Stimulated activated naive CD8-positive, alpha-beta T cell treated with anti-CD3 and anti-CD28 coated beads, Interleukin-15, Interleukin-2, amounts not matched to agents 100 ng/mL and 50 ng/mL, for 24 hours (primary cell): ENCODE measurements at regions not wholly inside any gene's neighbourhood (a gene's known extent, or its start where the extent isn't known, plus 50 kb on each side); places are given as distances from the start of the nearest gene placed in this dataset.
"Not testable (repeated sequence)": the region's sequence is repeated elsewhere in the genome, so short reads cannot be mapped to it uniquely, and the experiment has no call there.

Source experiments
- H3K27ac Mint-ChIP-seq: one replicate; pipeline ENCODE4 v1.8.0; 2021; ENCODE audit warnings: mild to moderate bottlenecking, mixed read lengths
- H3K27me3 Mint-ChIP-seq: one replicate; pipeline ENCODE4 v1.8.0; 2021; ENCODE audit warnings: mixed read lengths
- H3K36me3 Mint-ChIP-seq: one replicate; pipeline ENCODE4 v1.8.0; 2021; ENCODE audit warnings: low read depth, mixed read lengths
- H3K4me1 Mint-ChIP-seq: one replicate; pipeline ENCODE4 v1.8.0; 2021; ENCODE audit warnings: low read depth, mixed read lengths
- H3K4me3 Mint-ChIP-seq: one replicate; pipeline ENCODE4 v1.8.0; 2021; ENCODE audit warnings: mild to moderate bottlenecking, mixed read lengths
- H3K9me3 Mint-ChIP-seq: one replicate; pipeline ENCODE4 v1.8.0; 2021; ENCODE audit warnings: mixed read lengths

GRCh38 chr5:57429513-57430120 is 53.0 kb downstream of the ACTBL2 start:
- Mint-ChIP-seq H3K36me3 (no peaks in the 10 kb centered on the region), H3K4me1 (no peaks in the 10 kb centered on the region), H3K27ac (no peak overlapping the region), H3K4me3 (no peak overlapping the region), H3K9me3 (no peaks in the 10 kb centered on the region), H3K27me3 (no peaks in the 10 kb centered on the region)

GRCh38 chr5:57429021-57429420 is 53.6 kb downstream of the ACTBL2 start:
- H3K27me3 Mint-ChIP-seq, H3K4me1 Mint-ChIP-seq, H3K4me3 Mint-ChIP-seq, H3K9me3 Mint-ChIP-seq, H3K27ac Mint-ChIP-seq, H3K36me3 Mint-ChIP-seq: not testable (repeated sequence)

GRCh38 chr5:57422993-57423392 is 59.6 kb downstream of the ACTBL2 start:
- H3K4me1 Mint-ChIP-seq, result no peaks in the 10 kb centered on the region
- H3K4me3 Mint-ChIP-seq, result no peak overlapping the region
- H3K27me3 Mint-ChIP-seq, result no peaks in the 10 kb centered on the region
- no peaks in the 10 kb centered on the region for H3K9me3 Mint-ChIP-seq
- H3K36me3 Mint-ChIP-seq, result no peaks in the 10 kb centered on the region
- no peak overlapping the region for H3K27ac Mint-ChIP-seq

GRCh38 chr5:57422341-57422740 is 60.3 kb downstream of the ACTBL2 start:
- no peaks in the 10 kb centered on the region for H3K4me1 Mint-ChIP-seq
- no peaks in the 10 kb centered on the region for H3K27me3 Mint-ChIP-seq
- no peaks in the 10 kb centered on the region for H3K9me3 Mint-ChIP-seq
- H3K36me3 Mint-ChIP-seq, result no peaks in the 10 kb centered on the region
- no peak overlapping the region for H3K27ac Mint-ChIP-seq
- no peak overlapping the region for H3K4me3 Mint-ChIP-seq

- no peak overlapping the region for H3K4me3 Mint-ChIP-seq
- no peak overlapping the region for H3K27ac Mint-ChIP-seq
- H3K9me3 Mint-ChIP-seq, result no peaks in the 10 kb centered on the region
- H3K27me3 Mint-ChIP-seq, result no peaks in the 10 kb centered on the region
- H3K4me1 Mint-ChIP-seq, result no peaks in the 10 kb centered on the region
- H3K36me3 Mint-ChIP-seq, result no peaks in the 10 kb centered on the region
Observed at GRCh38 chr5:57420801-57421200, 61.8 kb downstream of the ACTBL2 start.

- no peak overlapping the region for H3K4me3 Mint-ChIP-seq
- H3K9me3 Mint-ChIP-seq, result no peaks in the 10 kb centered on the region
- H3K27me3 Mint-ChIP-seq, result no peaks in the 10 kb centered on the region
- no peak overlapping the region for H3K27ac Mint-ChIP-seq
- no peaks in the 10 kb centered on the region for H3K36me3 Mint-ChIP-seq
- no peaks in the 10 kb centered on the region for H3K4me1 Mint-ChIP-seq
Observed at GRCh38 chr5:57417971-57418370, 64.6 kb downstream of the ACTBL2 start.

- no peaks in the 10 kb centered on the region for H3K4me1 Mint-ChIP-seq
Observed at GRCh38 chr5:57417320-57417719, 65.3 kb downstream of the ACTBL2 start.

GRCh38 chr5:57416278-57416994 is 66.2 kb downstream of the ACTBL2 start:
- Mint-ChIP-seq H3K4me3 (no peak overlapping the region), H3K27me3 (no peaks in the 10 kb centered on the region), H3K27ac (no peak overlapping the region), H3K36me3 (no peaks in the 10 kb centered on the region), H3K4me1 (no peaks in the 10 kb centered on the region), H3K9me3 (no peaks in the 10 kb centered on the region)

More at GRCh38 chr5:57417320-57417719, 65.3 kb downstream of the ACTBL2 start:
- no peaks in the 10 kb centered on the region for H3K36me3 Mint-ChIP-seq
- no peak overlapping the region for H3K27ac Mint-ChIP-seq
- no peaks in the 10 kb centered on the region for H3K9me3 Mint-ChIP-seq
- no peaks in the 10 kb centered on the region for H3K27me3 Mint-ChIP-seq
- H3K4me3 Mint-ChIP-seq, result no peak overlapping the region

- H3K9me3 Mint-ChIP-seq, result no peaks in the 10 kb centered on the region
- no peaks in the 10 kb centered on the region for H3K4me1 Mint-ChIP-seq
- no peaks in the 10 kb centered on the region for H3K36me3 Mint-ChIP-seq
Observed at GRCh38 chr5:57414857-57415256, 67.8 kb downstream of the ACTBL2 start.

GRCh38 chr5:57414191-57414590 is 68.4 kb downstream of the ACTBL2 start:
- Mint-ChIP-seq H3K27me3 (no peaks in the 10 kb centered on the region), H3K4me3 (no peak overlapping the region), H3K4me1 (no peaks in the 10 kb centered on the region), H3K9me3 (no peaks in the 10 kb centered on the region), H3K36me3 (no peaks in the 10 kb centered on the region), H3K27ac (no peak overlapping the region)

More at GRCh38 chr5:57414857-57415256, 67.8 kb downstream of the ACTBL2 start:
- no peak overlapping the region for H3K4me3 Mint-ChIP-seq
- H3K27ac Mint-ChIP-seq, result no peak overlapping the region
- H3K27me3 Mint-ChIP-seq, result no peaks in the 10 kb centered on the region

- Mint-ChIP-seq H3K27ac (no peak overlapping the region), H3K36me3 (no peaks in the 10 kb centered on the region), H3K27me3 (no peaks in the 10 kb centered on the region), H3K9me3 (no peaks in the 10 kb centered on the region), H3K4me1 (no peaks in the 10 kb centered on the region), H3K4me3 (no peak overlapping the region)
Observed at GRCh38 chr5:57413145-57413544, 69.5 kb downstream of the ACTBL2 start.

- Mint-ChIP-seq H3K4me1 (no peaks in the 10 kb centered on the region), H3K36me3 (no peaks in the 10 kb centered on the region), H3K4me3 (no peak overlapping the region), H3K27ac (no peak overlapping the region), H3K27me3 (no peaks in the 10 kb centered on the region), H3K9me3 (no peaks in the 10 kb centered on the region)
Observed at GRCh38 chr5:57412680-57413079, 69.9 kb downstream of the ACTBL2 start.

GRCh38 chr5:57411982-57412381 is 70.6 kb downstream of the ACTBL2 start:
- H3K27me3 Mint-ChIP-seq, result no peaks in the 10 kb centered on the region
- H3K36me3 Mint-ChIP-seq, result no peaks in the 10 kb centered on the region
- no peak overlapping the region for H3K4me3 Mint-ChIP-seq
- H3K9me3 Mint-ChIP-seq, result no peaks in the 10 kb centered on the region
- H3K4me1 Mint-ChIP-seq, result no peaks in the 10 kb centered on the region
- no peak overlapping the region for H3K27ac Mint-ChIP-seq

GRCh38 chr5:57410374-57411320 is 72.0 kb downstream of the ACTBL2 start:
- Mint-ChIP-seq H3K27me3 (no peaks in the 10 kb centered on the region), H3K36me3 (no peaks in the 10 kb centered on the region), H3K9me3 (no peaks in the 10 kb centered on the region), H3K27ac (no peak overlapping the region), H3K4me1 (no peaks in the 10 kb centered on the region), H3K4me3 (no peak overlapping the region)

GRCh38 chr5:57408714-57409113 is 73.9 kb downstream of the ACTBL2 start:
- H3K4me1 Mint-ChIP-seq, result no peaks in the 10 kb centered on the region
- no peaks in the 10 kb centered on the region for H3K9me3 Mint-ChIP-seq
- H3K4me3 Mint-ChIP-seq, result no peak overlapping the region
- H3K27ac Mint-ChIP-seq, result no peak overlapping the region
- H3K36me3 Mint-ChIP-seq, result no peaks in the 10 kb centered on the region
- H3K27me3 Mint-ChIP-seq, result peaks cover 2% of the 10 kb centered on the region
